ENCODE measurements at regions not wholly inside any gene's neighbourhood (a gene's known extent, or its start where the extent isn't known, plus 50 kb on each side); places are given as distances from the start of the nearest gene placed in this dataset.

DNA sequence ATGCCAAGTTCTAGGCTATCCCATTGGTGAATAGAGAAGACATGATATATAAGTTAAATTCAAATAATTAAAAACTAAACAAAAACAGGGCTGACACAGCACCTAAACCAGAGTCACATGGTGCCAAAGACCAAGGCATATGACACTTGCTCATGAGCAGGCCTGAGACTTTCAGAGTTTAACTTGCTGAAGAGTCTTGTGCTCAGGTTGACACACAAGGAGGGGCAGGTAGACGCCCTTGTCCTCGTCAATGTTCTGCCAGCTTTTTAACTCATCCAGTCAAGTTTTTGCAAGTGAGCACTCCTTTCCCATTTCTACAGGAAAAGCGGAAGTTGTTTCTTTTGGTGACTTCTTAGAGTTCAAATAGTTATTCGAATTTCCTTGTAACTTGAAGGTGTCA, 289.7 kb downstream of the CYRIA start:
- no peaks in the 10 kb centered on the region for H3K36me3 ChIP-seq
- H3K27me3 ChIP-seq (ENCODE audit: low read depth): peaks cover 6% of the 10 kb centered on the region
- no peaks in the 10 kb centered on the region for H3K4me1 ChIP-seq
- H3K9me3 ChIP-seq (replicated peaks): peaks cover 11% of the 10 kb centered on the region
- no peak overlapping the region for H3K27ac ChIP-seq (replicated peaks)
- TF ChIP-seq, protein P1, sequence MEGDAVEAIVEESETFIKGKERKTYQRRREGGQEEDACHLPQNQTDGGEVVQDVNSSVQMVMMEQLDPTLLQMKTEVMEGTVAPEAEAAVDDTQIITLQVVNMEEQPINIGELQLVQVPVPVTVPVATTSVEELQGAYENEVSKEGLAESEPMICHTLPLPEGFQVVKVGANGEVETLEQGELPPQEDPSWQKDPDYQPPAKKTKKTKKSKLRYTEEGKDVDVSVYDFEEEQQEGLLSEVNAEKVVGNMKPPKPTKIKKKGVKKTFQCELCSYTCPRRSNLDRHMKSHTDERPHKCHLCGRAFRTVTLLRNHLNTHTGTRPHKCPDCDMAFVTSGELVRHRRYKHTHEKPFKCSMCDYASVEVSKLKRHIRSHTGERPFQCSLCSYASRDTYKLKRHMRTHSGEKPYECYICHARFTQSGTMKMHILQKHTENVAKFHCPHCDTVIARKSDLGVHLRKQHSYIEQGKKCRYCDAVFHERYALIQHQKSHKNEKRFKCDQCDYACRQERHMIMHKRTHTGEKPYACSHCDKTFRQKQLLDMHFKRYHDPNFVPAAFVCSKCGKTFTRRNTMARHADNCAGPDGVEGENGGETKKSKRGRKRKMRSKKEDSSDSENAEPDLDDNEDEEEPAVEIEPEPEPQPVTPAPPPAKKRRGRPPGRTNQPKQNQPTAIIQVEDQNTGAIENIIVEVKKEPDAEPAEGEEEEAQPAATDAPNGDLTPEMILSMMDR (IDR thresholded peaks at IDR 0.05; ENCODE audit: borderline replicate concordance): no peak
- intact Hi-C loops (cut with micrococcal nuclease): no loop called here
- DNase-seq: no peak
- H3K4me3 ChIP-seq: no peak overlapping the region

DNA sequence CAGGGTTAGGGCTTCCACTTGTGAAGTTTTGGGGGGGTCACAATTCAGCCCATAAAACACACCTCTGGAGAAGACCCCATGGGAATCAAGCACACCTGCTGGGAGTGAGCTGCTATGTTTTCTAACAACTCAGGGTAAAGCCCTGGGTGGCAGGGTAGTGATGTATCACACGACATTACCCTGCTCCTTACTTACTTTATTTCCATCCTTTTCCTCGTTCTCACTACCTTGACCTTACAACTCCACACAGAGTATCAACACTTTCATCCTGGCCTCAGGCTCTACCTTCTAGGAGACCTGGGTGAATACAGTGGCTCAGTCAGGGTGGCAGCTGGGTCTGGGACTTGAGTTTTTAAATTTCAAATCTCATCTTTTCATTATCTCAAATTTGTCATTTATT, 290.3 kb downstream of the CYRIA start:
- Histone ChIP-seq H3K4me1 (no peaks in the 10 kb centered on the region), H3K27me3 (ENCODE audit: low read depth) (peaks cover 6% of the 10 kb centered on the region), H3K4me3 (no peak overlapping the region), H3K36me3 (no peaks in the 10 kb centered on the region), H3K9me3 (replicated peaks) (peaks cover 11% of the 10 kb centered on the region), H3K27ac (replicated peaks) (no peak overlapping the region)
- DNase-seq: no peak
- TF ChIP-seq, protein P1 (IDR thresholded peaks at IDR 0.05; ENCODE audit: borderline replicate concordance): no peak
- intact Hi-C loops (cut with micrococcal nuclease): no loop called here

DNA sequence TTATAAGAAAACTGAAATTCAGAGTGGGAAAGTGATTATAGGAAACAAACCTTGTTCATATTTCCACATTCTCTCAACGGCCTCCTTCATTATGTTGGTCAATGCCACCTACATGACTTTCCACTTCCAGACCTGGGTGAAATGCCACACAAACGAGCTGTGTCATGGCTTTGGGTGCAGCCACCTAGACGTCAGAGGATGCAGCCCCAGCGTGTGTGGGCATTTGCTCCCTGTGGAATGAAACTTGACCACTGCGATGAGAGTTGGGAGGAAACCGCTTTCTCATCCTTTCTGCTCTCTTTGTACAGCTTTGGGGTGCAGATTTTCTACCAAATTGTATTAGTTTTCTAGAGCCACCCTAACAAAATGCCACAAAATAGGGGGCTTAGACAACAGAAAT, 291.0 kb downstream of the CYRIA start:
- no peak overlapping the region for H3K27ac ChIP-seq (replicated peaks)
- H3K36me3 ChIP-seq: no peaks in the 10 kb centered on the region
- intact Hi-C loops (cut with micrococcal nuclease): no loop called here
- H3K9me3 ChIP-seq (replicated peaks): peaks cover 11% of the 10 kb centered on the region
- no peaks in the 10 kb centered on the region for H3K27me3 ChIP-seq (ENCODE audit: low read depth)
- DNase-seq: no peak
- no peaks in the 10 kb centered on the region for H3K4me1 ChIP-seq
- H3K4me3 ChIP-seq: no peak overlapping the region
- TF ChIP-seq, protein P1 (IDR thresholded peaks at IDR 0.05; ENCODE audit: borderline replicate concordance): no peak

DNA sequence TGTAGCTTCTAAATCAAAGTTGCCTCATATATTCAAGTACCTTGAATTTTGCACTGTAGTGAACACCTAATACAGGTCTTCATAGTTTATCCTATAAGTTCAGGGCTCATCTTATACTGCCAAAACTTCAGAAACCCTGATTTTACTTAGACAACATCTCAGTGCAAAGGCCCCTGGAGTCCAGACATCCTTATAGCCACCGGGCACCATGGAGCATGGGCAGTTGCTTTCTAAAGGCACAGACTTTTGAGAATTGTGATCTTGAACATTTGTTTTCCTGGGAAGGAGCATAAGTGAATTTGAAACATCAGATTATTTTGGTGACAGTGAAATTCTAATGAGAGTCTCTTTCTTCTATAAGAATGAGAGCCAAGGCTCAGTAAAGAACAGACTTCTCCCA, 292.3 kb downstream of the CYRIA start:
- Histone ChIP-seq H3K9me3 (replicated peaks) (peaks cover 11% of the 10 kb centered on the region), H3K27me3 (ENCODE audit: low read depth) (no peaks in the 10 kb centered on the region), H3K36me3 (no peaks in the 10 kb centered on the region), H3K4me1 (no peaks in the 10 kb centered on the region), H3K27ac (replicated peaks) (no peak overlapping the region), H3K4me3 (no peak overlapping the region)
- intact Hi-C loops (cut with micrococcal nuclease): no loop called here
- DNase-seq: no peak
- TF ChIP-seq, protein P1 (IDR thresholded peaks at IDR 0.05; ENCODE audit: borderline replicate concordance): no peak

DNA sequence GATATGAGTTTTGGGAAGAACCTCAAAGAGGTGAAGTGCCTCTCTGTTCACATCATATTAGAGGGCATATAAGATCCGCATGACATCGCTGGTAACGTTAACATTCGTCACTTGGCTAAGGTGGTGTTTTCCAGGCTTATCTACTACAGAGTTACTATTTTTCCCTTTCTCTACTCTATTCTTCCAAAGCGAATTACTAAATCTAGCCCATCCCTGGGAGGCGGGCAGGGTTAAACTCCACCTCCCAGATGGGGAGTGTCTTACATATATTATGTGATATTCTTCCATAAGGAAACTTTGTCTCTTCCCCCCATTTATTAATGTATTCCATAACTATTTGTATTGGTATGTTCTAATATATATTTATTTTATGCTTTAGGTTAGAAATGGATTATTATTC, 293.9 kb downstream of the CYRIA start:
- Histone ChIP-seq H3K27ac (replicated peaks) (no peak overlapping the region), H3K27me3 (ENCODE audit: low read depth) (no peaks in the 10 kb centered on the region), H3K4me3 (no peak overlapping the region), H3K9me3 (replicated peaks) (peaks cover 11% of the 10 kb centered on the region), H3K4me1 (no peaks in the 10 kb centered on the region), H3K36me3 (no peaks in the 10 kb centered on the region)
- intact Hi-C loops (cut with micrococcal nuclease): no loop called here
- TF ChIP-seq, protein P1 (IDR thresholded peaks at IDR 0.05; ENCODE audit: borderline replicate concordance): no peak
- DNase-seq: no peak

DNA sequence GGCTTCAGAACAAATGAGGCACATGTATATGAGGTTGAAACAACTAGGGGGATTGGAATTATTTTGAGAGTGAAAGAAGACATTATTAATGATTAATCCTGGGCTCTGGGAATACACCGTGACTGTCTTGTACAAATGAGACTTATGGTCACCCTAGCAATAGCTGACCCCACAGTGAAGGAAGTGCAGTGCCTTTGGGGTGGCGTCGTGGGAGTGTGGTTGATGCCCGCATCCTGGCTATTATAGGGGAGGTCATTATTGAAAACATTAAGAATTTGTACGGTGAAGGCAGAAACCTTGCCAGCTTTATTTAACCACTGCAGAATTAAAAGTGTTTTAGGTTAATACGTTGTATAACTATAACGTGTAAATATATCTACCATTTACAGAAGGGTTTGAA, 296.7 kb downstream of the CYRIA start:
- Histone ChIP-seq H3K36me3 (no peaks in the 10 kb centered on the region), H3K9me3 (replicated peaks) (peaks cover 11% of the 10 kb centered on the region), H3K4me3 (no peak overlapping the region), H3K27ac (replicated peaks) (no peak overlapping the region), H3K4me1 (no peaks in the 10 kb centered on the region), H3K27me3 (ENCODE audit: low read depth) (no peaks in the 10 kb centered on the region)
- intact Hi-C loops (cut with micrococcal nuclease): no loop called here
- DNase-seq: no peak
- TF ChIP-seq, protein P1 (IDR thresholded peaks at IDR 0.05; ENCODE audit: borderline replicate concordance): no peak

All from left ventricle myocardium inferior (tissue), 1 donor.